Activated T-cell treated with anti-CD3 and anti-CD28 coated beads, Interleukin-2, amount 50 U/mL, for 1 hour (primary cell): ENCODE measurements at regions not wholly inside any gene's neighbourhood (a gene's known extent, or its start where the extent isn't known, plus 50 kb on each side); places are given as distances from the start of the nearest gene placed in this dataset.

Experiments
- DNase-seq: peaks from one replicate; pipeline ENCODE4 v3.0.0-alpha.2; 2020

GRCh38 chr1:114222920-114223319 lies 69.3 kb upstream of the SYT6 start:
- no peak for DNase-seq

- DNase-seq: no peak
These were observed 65.7 kb upstream of the SYT6 start for GRCh38 chr1:114219172-114219868.

- no peak for DNase-seq
These were observed 64.9 kb upstream of the SYT6 start for GRCh38 chr1:114218361-114219171.

- DNase-seq: no peak
These were observed 62.9 kb upstream of the SYT6 start for GRCh38 chr1:114216431-114217173.

GRCh38 chr1:114215436-114215835 lies 61.8 kb upstream of the SYT6 start:
- DNase-seq: no peak

- DNase-seq: no peak
These were observed 60.3 kb upstream of the SYT6 start for GRCh38 chr1:114214016-114214415.

GRCh38 chr1:114209971-114210370 lies 56.3 kb upstream of the SYT6 start:
- DNase-seq: no peak

GRCh38 chr1:114208714-114209113 lies 55.0 kb upstream of the SYT6 start:
- no peak for DNase-seq

GRCh38 chr1:114208106-114208505 lies 54.4 kb upstream of the SYT6 start:
- DNase-seq: no peak

GRCh38 chr1:114207635-114208034 lies 54.0 kb upstream of the SYT6 start:
- no peak for DNase-seq

- DNase-seq: no peak
These were observed 52.7 kb upstream of the SYT6 start for GRCh38 chr1:114206392-114206791.

GRCh38 chr1:114203595-114204128 lies 50.0 kb upstream of the SYT6 start:
- no peak for DNase-seq
